HCT116 (cell line): ENCODE measurements at regions not wholly inside any gene's neighbourhood (a gene's known extent, or its start where the extent isn't known, plus 50 kb on each side); places are given as distances from the start of the nearest gene placed in this dataset.

ENCODE experiments used
- ATAC-seq: fragments of 200-7000 bp; cut with Tn5 transposase; 2 replicates; pipeline ENCODE4 v1.9.1; 2020; ENCODE audit warnings: mild to moderate bottlenecking, moderate library complexity
- BruUV-seq: library from RNA; stranded (reverse); fragments of 400-500 nt; replicated peaks from 2 replicates; lab custom pipeline; 2021; lab: Mats Ljungman, UMichigan
- CTCF ChIA-PET: fragments of 300-600 bp; sonication (Branson Sonifier 250); formaldehyde crosslinking; loops from one replicate; lab custom pipeline; 2021; ENCODE audit warnings: antibody characterized with exemption; lab: Charles Lee
- POLR2A ChIA-PET: fragments of 300-600, 350-600 bp; sonication (Branson Sonifier 250); formaldehyde crosslinking; loops from one replicate; lab custom pipeline; 2021; ENCODE audit warnings: antibody characterized with exemption; lab: Charles Lee
- RAD21 ChIA-PET, 2 experiments: fragments of 300-600 bp; sonication (Branson Sonifier 250); formaldehyde crosslinking; loops; one replicate each; lab custom pipeline; 2023; ENCODE audit warnings: low total read pairs in 2 of 2; ENCODE audit not compliant: uncharacterized antibody in 2 of 2, unreplicated experiment in 2 of 2, low non-redundant PET in 1 of 2; lab: Charles Lee
- DNase-seq: peaks from one replicate; pipeline ENCODE4 v3.0.0-alpha.2; 2010; ENCODE audit warnings: low read depth, low spot score
- H2AFZ ChIP-seq: fragments of 200-600 bp; shearing (Covaris generic), sonication (generic); 2 replicates; pipeline ENCODE4 v1.6.1; 2017; ENCODE audit warnings: low read depth, mixed run types, mixed read lengths, antibody characterized with exemption, low read length; ENCODE audit not compliant: poor library complexity, severe bottlenecking
- H3K27ac ChIP-seq: 2 replicates; pipeline ENCODE4 v1.5.1; 2012; ENCODE audit warnings: low read depth, low read length
- H3K27me3 ChIP-seq: fragments of 200-600 bp; sonication (generic); 2 replicates; pipeline ENCODE4 v1.6.1; 2016; ENCODE audit warnings: mixed run types, low read length, mixed read lengths; ENCODE audit not compliant: insufficient read depth
- H3K36me3 ChIP-seq, 2 experiments: fragments of 200-500 bp in 1 of 2; fragments of 200-600 bp in 1 of 2; sonication (Bioruptor generic) in 1 of 2; sonication (generic) in 1 of 2; 2 replicates each; pipeline versions ENCODE4 v1.5.1 to v1.6.1; 2014 to 2016; ENCODE audit warnings: low read length in 2 of 2, inconsistent platforms in 1 of 2, mixed read lengths in 1 of 2, mixed run types in 1 of 2; ENCODE audit not compliant: insufficient read depth in 2 of 2, control insufficient read depth in 1 of 2
- H3K4me1 ChIP-seq, 2 experiments: fragments of 200-600 bp in 1 of 2; sonication (generic) in 1 of 2; 2 replicates each; pipeline versions ENCODE4 v1.5.1 to v1.6.1; 2012 to 2017; ENCODE audit warnings: low read length in 2 of 2, inconsistent platforms in 1 of 2, mild to moderate bottlenecking in 1 of 2, mixed read lengths in 1 of 2, mixed run types in 1 of 2, moderate library complexity in 1 of 2; ENCODE audit not compliant: insufficient read depth in 2 of 2, control insufficient read depth in 1 of 2
- H3K4me2 ChIP-seq: fragments of 200-600 bp; sonication (generic); 2 replicates; pipeline ENCODE4 v1.6.1; 2017; ENCODE audit warnings: mixed run types, low read length, mixed read lengths
- H3K4me3 ChIP-seq, 2 experiments: fragments of 200-600 bp in 1 of 2; sonication (generic) in 1 of 2; replicated peaks in 1 of 2; 2 replicates each; pipeline ENCODE4 v1.5.1; 2011 to 2016; ENCODE audit warnings: low read length in 2 of 2, control low read depth in 1 of 2, low read depth in 1 of 2, mild to moderate bottlenecking in 1 of 2, mixed read lengths in 1 of 2, mixed run types in 1 of 2
- H3K79me2 ChIP-seq: fragments of 200-600 bp; sonication (generic); 2 replicates; pipeline ENCODE4 v1.6.1; 2017; ENCODE audit warnings: mild to moderate bottlenecking, mixed run types, low read length, moderate library complexity, mixed read lengths; ENCODE audit not compliant: insufficient read depth
- H3K9ac ChIP-seq: fragments of 200-600 bp; sonication (generic); 2 replicates; pipeline ENCODE4 v1.6.1; 2016; ENCODE audit warnings: low read length, mixed read lengths
- H3K9me2 ChIP-seq: fragments of 200-600 bp; sonication (generic), shearing (Covaris generic); 2 replicates; pipeline ENCODE4 v1.6.1; 2017; ENCODE audit warnings: mixed run types, mild to moderate bottlenecking, moderate library complexity; ENCODE audit not compliant: insufficient read depth
- H3K9me3 ChIP-seq, 2 experiments: fragments of 200-500 bp in 1 of 2; fragments of 200-600 bp in 1 of 2; sonication (Bioruptor generic) in 1 of 2; sonication (generic) in 1 of 2; 2 replicates each; pipeline ENCODE4 v1.6.1; 2014 to 2017; ENCODE audit warnings: low read length in 2 of 2, mixed read lengths in 2 of 2, inconsistent platforms in 1 of 2, low read depth in 1 of 2, mild to moderate bottlenecking in 1 of 2, mixed run types in 1 of 2, moderate library complexity in 1 of 2; ENCODE audit not compliant: control insufficient read depth in 1 of 2, insufficient read depth in 1 of 2
- H4K20me1 ChIP-seq: fragments of 200-600 bp; sonication (generic), shearing (Covaris generic); 2 replicates; pipeline ENCODE4 v1.6.1; 2017; ENCODE audit warnings: mixed run types, mild to moderate bottlenecking, moderate library complexity; ENCODE audit not compliant: insufficient read depth
- CEBPB ChIP-seq: IDR thresholded peaks from 2 replicates; pipeline ENCODE4 v1.6.1; 2012; ENCODE audit warnings: low read depth
- CTCF ChIP-seq, 3 experiments: fragments of 200-600 bp in 1 of 3; sonication (generic) in 1 of 3; IDR thresholded peaks in 2 of 3; conservative IDR thresholded peaks in 1 of 3; 2 replicates each; pipeline ENCODE4 v1.5.1; 2012 to 2017; ENCODE audit warnings: low read depth in 2 of 3, low read length in 2 of 3, antibody characterized with exemption in 1 of 3, borderline replicate concordance in 1 of 3, control low read depth in 1 of 3, mild to moderate bottlenecking in 1 of 3, mixed read lengths in 1 of 3, mixed run types in 1 of 3, moderate library complexity in 1 of 3; ENCODE audit not compliant: insufficient read depth in 1 of 3
- EGR1 ChIP-seq: IDR thresholded peaks from 2 replicates; pipeline ENCODE4 v1.6.1; 2012; ENCODE audit warnings: low read depth
- ELF1 ChIP-seq: IDR thresholded peaks from 2 replicates; pipeline ENCODE4 v1.6.1; 2012; ENCODE audit warnings: low read depth, borderline replicate concordance
- EZH2 ChIP-seq: fragments of 200-600 bp; sonication (generic); IDR thresholded peaks from 2 replicates; pipeline ENCODE4 v1.6.1; 2017; ENCODE audit warnings: antibody characterized with exemption, mixed run types
- EZH2phosphoT487 ChIP-seq: fragments of 200-600 bp; IDR thresholded peaks from 2 replicates; pipeline ENCODE4 v1.6.1; 2018; ENCODE audit warnings: antibody characterized with exemption, borderline replicate concordance
- JUND ChIP-seq: IDR thresholded peaks from 2 replicates; pipeline ENCODE4 v1.6.1; 2012
- POLR2A ChIP-seq: IDR thresholded peaks from 2 replicates; pipeline ENCODE4 v1.7.0; 2011; ENCODE audit warnings: borderline replicate concordance; ENCODE audit not compliant: insufficient read depth, insufficient read length; ENCODE audit errors: extremely low read depth
- POLR2AphosphoS5 ChIP-seq: IDR thresholded peaks from 2 replicates; pipeline ENCODE4 v1.6.1; 2011; ENCODE audit warnings: mild to moderate bottlenecking, low read depth, low read length, moderate library complexity
- RAD21 ChIP-seq: IDR thresholded peaks from 2 replicates; pipeline ENCODE4 v1.6.1; 2012; ENCODE audit warnings: low read depth, mild to moderate bottlenecking
- REST ChIP-seq: IDR thresholded peaks from 2 replicates; pipeline ENCODE4 v1.6.1; 2012; ENCODE audit warnings: low read depth
- SIN3A ChIP-seq: IDR thresholded peaks from 2 replicates; pipeline ENCODE4 v1.6.1; 2012; ENCODE audit warnings: low read depth
- SP1 ChIP-seq: IDR thresholded peaks from 2 replicates; pipeline ENCODE4 v1.6.1; 2012; ENCODE audit warnings: low read depth
- SRF ChIP-seq: IDR thresholded peaks from 2 replicates; pipeline ENCODE4 v1.6.1; 2012; ENCODE audit warnings: low read depth
- YY1 ChIP-seq: IDR thresholded peaks from 2 replicates; pipeline ENCODE4 v1.6.1; 2011; ENCODE audit warnings: low read length, low read depth, moderate library complexity, mild to moderate bottlenecking; ENCODE audit not compliant: insufficient replicate concordance; ENCODE audit errors: extremely low read depth
- ZFX ChIP-seq: fragments of 450-650 bp; IDR thresholded peaks from 2 replicates; pipeline ENCODE4 v1.6.1; 2017
- ZNF274 ChIP-seq: fragments of 200-500 bp; sonication (Bioruptor generic); IDR thresholded peaks from 2 replicates; pipeline ENCODE4 v1.6.1; 2014; ENCODE audit warnings: mild to moderate bottlenecking, low read depth, low read length, inconsistent platforms
- intact Hi-C: fragments of 100-400 bp; cut with micrococcal nuclease; formaldehyde crosslinking; loops from 2 replicates; pipeline ENCODE4 v1.10.0; 2022
- TF ChIP-seq, protein P1 (sequence below): IDR thresholded peaks from 2 replicates; pipeline ENCODE4 v1.6.1; 2012
- TF ChIP-seq, protein P2 (sequence below): IDR thresholded peaks from 2 replicates; pipeline ENCODE4 v1.6.1; 2012
- TF ChIP-seq, protein P3 (sequence below): IDR thresholded peaks from 2 replicates; pipeline ENCODE4 v1.6.1; 2011; ENCODE audit warnings: mild to moderate bottlenecking, low read length, moderate library complexity; ENCODE audit not compliant: insufficient replicate concordance; ENCODE audit errors: extremely low read depth

DNA sequence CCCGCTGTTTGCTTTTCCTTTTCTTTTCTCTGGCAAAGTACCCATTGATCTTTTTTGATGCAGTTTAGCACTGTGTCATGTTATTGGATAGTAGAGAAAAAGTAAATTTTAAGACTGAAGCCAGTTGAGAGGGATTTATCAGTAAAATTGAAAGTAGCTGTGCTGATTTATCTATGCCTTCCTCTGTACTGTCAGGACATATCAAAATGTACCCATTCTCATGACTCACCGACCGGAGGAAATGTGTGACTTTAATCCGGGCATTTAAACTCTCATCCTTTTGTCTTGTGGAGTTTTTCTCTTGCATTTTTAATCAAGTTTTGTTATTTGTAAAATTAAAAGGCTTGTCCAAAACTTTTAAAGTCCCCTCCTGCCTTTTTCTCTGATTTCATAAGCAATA is 276.6 kb upstream of the FMN2 start:
- no peak overlapping the region for H3K4me2 ChIP-seq
- ChIA-PET POLR2A (no interaction called here), CTCF (no interaction called here), RAD21 (no interaction called here)
- H3K4me3 ChIP-seq, result no peak overlapping the region
- H4K20me1 ChIP-seq, result no peaks in the 10 kb centered on the region
- no peaks in the 10 kb centered on the region for H3K27me3 ChIP-seq
- no peaks in the 10 kb centered on the region for H3K9me2 ChIP-seq
- intact Hi-C loops, result no loop called here
- no peaks in the 10 kb centered on the region for H3K4me1 ChIP-seq
- H3K27ac ChIP-seq, result no peak overlapping the region
- H3K9ac ChIP-seq, result no peak overlapping the region
- no peak for DNase-seq
- TF ChIP-seq CTCF (IDR thresholded peaks at IDR 0.05 in 2 of 3, conservative IDR thresholded peaks at IDR 0.05 in 1 of 3; ENCODE audit: borderline replicate concordance in 1 of 3, insufficient read depth in 1 of 3, low read depth in 2 of 3, low read length in 2 of 3), result no peak
- no peak for TF ChIP-seq SIN3A
- no peak for TF ChIP-seq POLR2A
- TF ChIP-seq EZH2phosphoT487, result no peak
- TF ChIP-seq ZNF274, result no peak
- TF ChIP-seq ZFX, result no peak
- TF ChIP-seq, protein P1, sequence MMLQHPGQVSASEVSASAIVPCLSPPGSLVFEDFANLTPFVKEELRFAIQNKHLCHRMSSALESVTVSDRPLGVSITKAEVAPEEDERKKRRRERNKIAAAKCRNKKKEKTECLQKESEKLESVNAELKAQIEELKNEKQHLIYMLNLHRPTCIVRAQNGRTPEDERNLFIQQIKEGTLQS, result no peak
- no peak for TF ChIP-seq YY1
- no peak for TF ChIP-seq POLR2AphosphoS5
- TF ChIP-seq REST, result no peak
- TF ChIP-seq, protein P2, sequence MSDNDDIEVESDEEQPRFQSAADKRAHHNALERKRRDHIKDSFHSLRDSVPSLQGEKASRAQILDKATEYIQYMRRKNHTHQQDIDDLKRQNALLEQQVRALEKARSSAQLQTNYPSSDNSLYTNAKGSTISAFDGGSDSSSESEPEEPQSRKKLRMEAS, result no peak
- TF ChIP-seq CEBPB, result no peak
- TF ChIP-seq ELF1, result no peak
- no peak for TF ChIP-seq SRF
- no peak for TF ChIP-seq EZH2
- no peak for TF ChIP-seq EGR1
- no peak for TF ChIP-seq JUND
- TF ChIP-seq SP1, result no peak
- TF ChIP-seq RAD21, result no peak
- TF ChIP-seq, protein P3, sequence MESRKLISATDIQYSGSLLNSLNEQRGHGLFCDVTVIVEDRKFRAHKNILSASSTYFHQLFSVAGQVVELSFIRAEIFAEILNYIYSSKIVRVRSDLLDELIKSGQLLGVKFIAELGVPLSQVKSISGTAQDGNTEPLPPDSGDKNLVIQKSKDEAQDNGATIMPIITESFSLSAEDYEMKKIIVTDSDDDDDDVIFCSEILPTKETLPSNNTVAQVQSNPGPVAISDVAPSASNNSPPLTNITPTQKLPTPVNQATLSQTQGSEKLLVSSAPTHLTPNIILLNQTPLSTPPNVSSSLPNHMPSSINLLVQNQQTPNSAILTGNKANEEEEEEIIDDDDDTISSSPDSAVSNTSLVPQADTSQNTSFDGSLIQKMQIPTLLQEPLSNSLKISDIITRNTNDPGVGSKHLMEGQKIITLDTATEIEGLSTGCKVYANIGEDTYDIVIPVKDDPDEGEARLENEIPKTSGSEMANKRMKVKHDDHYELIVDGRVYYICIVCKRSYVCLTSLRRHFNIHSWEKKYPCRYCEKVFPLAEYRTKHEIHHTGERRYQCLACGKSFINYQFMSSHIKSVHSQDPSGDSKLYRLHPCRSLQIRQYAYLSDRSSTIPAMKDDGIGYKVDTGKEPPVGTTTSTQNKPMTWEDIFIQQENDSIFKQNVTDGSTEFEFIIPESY, result no peak
- no peak overlapping the region for H2AFZ ChIP-seq
- no TSS peak for BruUV-seq
- H3K79me2 ChIP-seq, result no peaks in the 10 kb centered on the region
- H3K36me3 ChIP-seq, result no peaks in the 10 kb centered on the region
- ATAC-seq, result no peak
- H3K9me3 ChIP-seq, result peaks cover 6 to 23% of the 10 kb centered on the region in 2 experiments; a peak in 2 of 4 replicates
